ENCODE measurements at regions not wholly inside any gene's neighbourhood (a gene's known extent, or its start where the extent isn't known, plus 50 kb on each side); places are given as distances from the start of the nearest gene placed in this dataset.
"Not testable (repeated sequence)": the region's sequence is repeated elsewhere in the genome, so short reads cannot be mapped to it uniquely, and the experiment has no call there.

DNA sequence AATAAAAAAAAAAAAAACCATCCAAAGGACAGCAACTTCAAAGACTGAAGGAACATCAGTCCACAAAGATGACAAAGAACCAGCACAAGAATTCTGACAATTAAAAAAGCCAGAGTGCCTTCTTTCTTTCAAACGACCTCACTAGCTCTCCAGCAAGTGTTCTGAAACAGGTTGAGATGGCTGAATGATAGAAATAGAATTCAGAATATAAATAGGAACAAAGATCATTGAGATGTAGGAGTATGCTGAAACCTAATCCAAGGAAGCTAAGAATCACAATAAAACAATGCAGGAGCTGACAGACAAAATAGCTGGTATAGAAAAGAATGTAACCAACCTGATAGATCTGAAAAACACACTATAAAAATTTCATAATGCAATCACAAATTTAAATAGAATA lies 218.2 kb downstream of the GIPC2 start:
- no peaks in the 10 kb centered on the region for H3K4me1 Mint-ChIP-seq
- no peak for ATAC-seq
- DNase-seq: no peak
- H3K27ac Mint-ChIP-seq: no peak overlapping the region
- Histone ChIP-seq H3K4me1 (ENCODE audit: control insufficient read depth in 2 of 2, insufficient read depth in 2 of 2, low read length in 2 of 2) (no peaks in the 10 kb centered on the region), H3K4me3 (ENCODE audit: low read length) (no peak overlapping the region), H3K36me3 (ENCODE audit: control insufficient read depth in 2 of 3, insufficient read depth in 3 of 3, low read length in 3 of 3) (no peaks in the 10 kb centered on the region), H3K9me3 (ENCODE audit: control insufficient read depth in 2 of 3, low read length in 3 of 3) (no peaks in the 10 kb centered on the region), H3K27ac (ENCODE audit: low read depth, low read length) (no peak overlapping the region), H3K27me3 (ENCODE audit: control insufficient read depth in 2 of 2, insufficient read depth in 2 of 2, low read length in 2 of 2) (no peaks in the 10 kb centered on the region)
- ChIA-PET CTCF (no interaction called here), POLR2A (no interaction called here)
- intact Hi-C loops (cut with micrococcal nuclease): no loop called here
- peaks cover 0 to 10% (median 0%) of the 10 kb centered on the region in 5 donors for H3K27me3 Mint-ChIP-seq
- H3K4me3 Mint-ChIP-seq: no peak overlapping the region
- no peaks in the 10 kb centered on the region for H3K36me3 Mint-ChIP-seq
- peaks cover 0 to 19% (median 8%) of the 10 kb centered on the region in 11 donors for H3K9me3 Mint-ChIP-seq

DNA sequence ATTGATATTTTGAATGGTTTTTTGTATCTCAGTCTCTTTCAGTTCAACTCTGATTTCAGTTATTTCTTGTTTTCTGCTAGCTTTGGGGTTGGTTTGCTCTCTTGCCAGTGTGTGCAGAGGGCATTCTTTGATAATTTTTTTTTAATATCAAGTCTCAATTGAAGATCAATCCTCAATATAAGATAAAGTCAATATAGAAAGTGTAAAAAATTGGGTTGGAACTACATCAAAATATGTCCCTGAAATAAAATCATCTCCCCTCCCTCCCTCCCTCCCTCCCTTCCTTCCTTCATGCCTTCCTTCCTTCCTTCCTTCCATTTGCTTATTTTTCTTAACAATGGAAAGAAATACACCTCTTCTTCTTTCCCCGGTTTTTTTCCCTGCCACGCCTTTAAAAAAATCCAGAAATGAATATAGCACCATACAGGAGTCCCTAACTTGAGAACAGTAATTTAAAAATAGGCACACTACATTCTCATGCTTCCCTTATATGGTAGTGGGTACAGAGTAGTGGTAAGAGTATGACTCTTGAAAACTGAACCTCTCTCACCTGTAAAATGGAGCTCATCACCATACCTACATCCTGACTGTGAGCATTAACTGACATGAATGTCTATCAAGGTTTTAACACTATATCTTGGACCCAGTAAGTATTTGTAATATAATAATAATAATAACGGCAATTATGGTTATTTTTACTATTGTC lies 221.9 kb downstream of the GIPC2 start:
- CTCF ChIA-PET: no interaction called here
- H3K27me3 ChIP-seq (ENCODE audit: control insufficient read depth in 2 of 2, insufficient read depth in 2 of 2, low read length in 2 of 2): no peaks in the 10 kb centered on the region
- no peak overlapping the region for H3K4me3 ChIP-seq (ENCODE audit: low read length)
- Mint-ChIP-seq H3K4me3 (no peak overlapping the region), H3K9me3 (peaks cover 0 to 13% (median 4%) of the 10 kb centered on the region in 11 donors), H3K27me3 (peaks cover 0 to 8% (median 0%) of the 10 kb centered on the region in 5 donors), H3K4me1 (no peaks in the 10 kb centered on the region), H3K27ac (no peak overlapping the region), H3K36me3 (no peaks in the 10 kb centered on the region)
- no peaks in the 10 kb centered on the region for H3K9me3 ChIP-seq (ENCODE audit: control insufficient read depth in 2 of 3, low read length in 3 of 3)
- H3K36me3 ChIP-seq (ENCODE audit: control insufficient read depth in 2 of 3, insufficient read depth in 3 of 3, low read length in 3 of 3): no peaks in the 10 kb centered on the region
- DNase-seq (no peak), ATAC-seq (no peak)
- H3K4me1 ChIP-seq (ENCODE audit: control insufficient read depth in 2 of 2, insufficient read depth in 2 of 2, low read length in 2 of 2): no peaks in the 10 kb centered on the region
- POLR2A ChIA-PET: no interaction called here
- no peak overlapping the region for H3K27ac ChIP-seq (ENCODE audit: low read depth, low read length)
- intact Hi-C loops (cut with micrococcal nuclease): no loop called here

DNA sequence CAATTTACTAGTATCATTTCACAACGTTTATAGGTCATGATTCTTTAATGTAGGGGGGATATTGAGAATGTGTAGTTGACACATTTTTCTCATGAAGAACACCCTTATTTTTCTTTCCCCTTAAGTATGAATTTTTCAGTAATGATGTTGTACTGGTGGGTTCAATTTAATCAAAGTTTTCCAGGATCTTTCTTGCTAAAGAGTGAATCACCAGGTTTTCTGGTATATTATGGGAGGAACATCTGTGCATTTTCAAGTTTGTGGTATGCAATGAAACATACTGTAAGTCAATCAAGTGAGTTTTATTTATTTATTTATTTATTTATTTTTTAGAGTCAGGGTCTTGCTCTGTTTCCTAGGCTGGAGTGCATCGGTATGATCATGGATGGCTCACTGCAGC lies 221.2 kb upstream of the PTGFR start:
- H3K36me3 Mint-ChIP-seq: peaks cover 0 to 3% (median 0%) of the 10 kb centered on the region in 5 donors
- H3K9me3 Mint-ChIP-seq: peaks cover 0 to 19% (median 4%) of the 10 kb centered on the region in 11 donors
- CTCF ChIA-PET: no interaction called here

DNA sequence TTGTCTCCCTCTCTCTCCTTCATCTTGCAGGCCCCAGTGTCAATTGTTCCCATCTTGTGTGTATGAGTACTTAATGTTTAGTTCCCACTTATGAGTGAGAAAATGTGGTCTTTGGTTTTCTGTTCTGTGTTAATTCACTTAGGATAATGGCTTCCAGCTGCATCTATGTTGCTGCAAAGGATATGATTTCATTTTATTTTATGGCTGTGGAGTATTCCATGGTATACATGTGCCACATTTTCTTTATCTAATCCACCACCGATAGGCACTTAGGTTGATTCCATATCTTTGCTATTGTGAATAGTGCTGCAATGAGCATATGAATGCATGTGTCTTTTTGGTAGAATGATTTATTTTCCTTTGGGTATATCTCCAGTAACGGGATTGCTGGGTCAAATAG lies 219.4 kb upstream of the PTGFR start:
- H3K4me3 ChIP-seq (ENCODE audit: low read length); ATAC-seq; intact Hi-C loops (cut with micrococcal nuclease); CTCF ChIA-PET; H3K4me1 ChIP-seq (ENCODE audit: control insufficient read depth in 2 of 2, insufficient read depth in 2 of 2, low read length in 2 of 2); H3K36me3 ChIP-seq (ENCODE audit: control insufficient read depth in 2 of 3, insufficient read depth in 3 of 3, low read length in 3 of 3); H3K27ac ChIP-seq (ENCODE audit: low read depth, low read length); H3K4me3 Mint-ChIP-seq; H3K27ac Mint-ChIP-seq; H3K36me3 Mint-ChIP-seq; H3K27me3 ChIP-seq (ENCODE audit: control insufficient read depth in 2 of 2, insufficient read depth in 2 of 2, low read length in 2 of 2); DNase-seq; POLR2A ChIA-PET; H3K4me1 Mint-ChIP-seq; H3K9me3 ChIP-seq (ENCODE audit: control insufficient read depth in 2 of 3, low read length in 3 of 3): not testable (repeated sequence)
- Mint-ChIP-seq H3K27me3 (peaks cover 0 to 21% (median 12%) of the 10 kb centered on the region in 5 donors), H3K9me3 (peaks cover 0 to 19% (median 1%) of the 10 kb centered on the region in 11 donors)

More for the DNA sequence above, 221.2 kb upstream of the PTGFR start:
- Mint-ChIP-seq H3K27ac (no peak overlapping the region), H3K4me1 (no peaks in the 10 kb centered on the region), H3K4me3 (no peak overlapping the region), H3K27me3 (peaks cover 0 to 13% (median 0%) of the 10 kb centered on the region in 5 donors)
- no peak overlapping the region for H3K4me3 ChIP-seq (ENCODE audit: low read length)
- no peaks in the 10 kb centered on the region for H3K9me3 ChIP-seq (ENCODE audit: control insufficient read depth in 2 of 3, low read length in 3 of 3)
- POLR2A ChIA-PET: no interaction called here
- H3K4me1 ChIP-seq (ENCODE audit: control insufficient read depth in 2 of 2, insufficient read depth in 2 of 2, low read length in 2 of 2): no peaks in the 10 kb centered on the region
- H3K36me3 ChIP-seq (ENCODE audit: control insufficient read depth in 2 of 3, insufficient read depth in 3 of 3, low read length in 3 of 3): no peaks in the 10 kb centered on the region
- no peak overlapping the region for H3K27ac ChIP-seq (ENCODE audit: low read depth, low read length)
- intact Hi-C loops (cut with micrococcal nuclease): no loop called here
- no peaks in the 10 kb centered on the region for H3K27me3 ChIP-seq (ENCODE audit: control insufficient read depth in 2 of 2, insufficient read depth in 2 of 2, low read length in 2 of 2)
- DNase-seq (no peak), ATAC-seq (no peak)

DNA sequence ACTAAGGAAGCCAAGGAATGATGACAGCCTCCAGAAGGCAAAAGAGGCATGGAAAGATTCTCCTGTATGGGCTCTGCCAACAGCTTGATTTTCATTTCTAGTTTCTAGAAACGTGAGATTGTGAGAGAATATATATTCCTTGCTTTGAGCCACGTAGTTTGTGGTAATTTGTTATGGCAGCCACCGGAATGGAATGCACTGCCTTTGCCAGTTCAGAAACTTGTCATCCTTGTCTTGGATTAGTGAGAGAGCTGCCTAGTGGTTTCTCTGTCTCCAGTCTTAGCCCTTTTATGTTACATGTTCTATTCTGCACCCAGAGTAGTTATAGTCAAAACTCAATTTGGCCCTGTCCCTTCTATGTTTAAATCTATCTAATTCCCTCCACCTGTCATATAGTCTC lies 216.0 kb upstream of the PTGFR start:
- intact Hi-C loops (cut with micrococcal nuclease): no loop called here
- peaks cover 0 to 26% (median 18%) of the 10 kb centered on the region in 5 donors for H3K27me3 Mint-ChIP-seq

DNA sequence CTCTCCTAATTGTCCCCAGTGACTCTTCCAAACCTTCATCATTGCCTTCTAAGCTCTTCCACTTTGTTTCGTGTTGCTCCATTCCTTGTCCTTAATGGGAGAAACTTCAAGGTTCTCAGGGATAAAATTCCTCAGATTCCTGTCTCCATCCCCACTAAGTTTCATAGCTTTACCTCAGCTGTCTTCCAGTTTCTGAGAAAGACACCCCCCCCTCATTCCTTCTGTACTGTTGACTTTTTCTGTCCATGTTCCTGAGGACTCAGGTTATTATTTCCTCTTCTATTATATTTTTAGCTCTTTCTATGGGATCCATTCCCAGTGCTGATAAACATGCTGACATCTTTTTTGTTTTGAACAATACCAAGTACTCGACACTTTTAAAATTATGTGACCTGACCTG lies 215.3 kb upstream of the PTGFR start:
- Mint-ChIP-seq H3K27me3 (peaks cover 0 to 26% (median 18%) of the 10 kb centered on the region in 5 donors), H3K4me3 (no peak overlapping the region)
- CTCF ChIA-PET: no interaction called here

More for the DNA sequence above, 216.0 kb upstream of the PTGFR start:
- H3K4me3 Mint-ChIP-seq: no peak overlapping the region
- ATAC-seq (no peak), DNase-seq (no peak)
- H3K27ac Mint-ChIP-seq: no peak overlapping the region
- POLR2A ChIA-PET: no interaction called here
- no peaks in the 10 kb centered on the region for H3K27me3 ChIP-seq (ENCODE audit: control insufficient read depth in 2 of 2, insufficient read depth in 2 of 2, low read length in 2 of 2)
- no peaks in the 10 kb centered on the region for H3K4me1 ChIP-seq (ENCODE audit: control insufficient read depth in 2 of 2, insufficient read depth in 2 of 2, low read length in 2 of 2)
- H3K4me1 Mint-ChIP-seq: no peaks in the 10 kb centered on the region
- H3K9me3 ChIP-seq (ENCODE audit: control insufficient read depth in 2 of 3, low read length in 3 of 3): no peaks in the 10 kb centered on the region
- H3K36me3 ChIP-seq (ENCODE audit: control insufficient read depth in 2 of 3, insufficient read depth in 3 of 3, low read length in 3 of 3): no peaks in the 10 kb centered on the region
- CTCF ChIA-PET: no interaction called here
- no peak overlapping the region for H3K4me3 ChIP-seq (ENCODE audit: low read length)
- H3K9me3 Mint-ChIP-seq: peaks cover 0 to 16% (median 2%) of the 10 kb centered on the region in 11 donors
- H3K36me3 Mint-ChIP-seq: peaks cover 0 to 3% (median 0%) of the 10 kb centered on the region in 5 donors
- H3K27ac ChIP-seq (ENCODE audit: low read depth, low read length): no peak overlapping the region

More for the DNA sequence above, 215.3 kb upstream of the PTGFR start:
- no peak for ATAC-seq
- H3K36me3 ChIP-seq (ENCODE audit: control insufficient read depth in 2 of 3, insufficient read depth in 3 of 3, low read length in 3 of 3): no peaks in the 10 kb centered on the region
- no peaks in the 10 kb centered on the region for H3K4me1 Mint-ChIP-seq
- H3K27ac ChIP-seq (ENCODE audit: low read depth, low read length): no peak overlapping the region
- intact Hi-C loops (cut with micrococcal nuclease): no loop called here
- no peaks in the 10 kb centered on the region for H3K4me1 ChIP-seq (ENCODE audit: control insufficient read depth in 2 of 2, insufficient read depth in 2 of 2, low read length in 2 of 2)
- H3K27me3 ChIP-seq (ENCODE audit: control insufficient read depth in 2 of 2, insufficient read depth in 2 of 2, low read length in 2 of 2): no peaks in the 10 kb centered on the region
- POLR2A ChIA-PET: no interaction called here
- peaks cover 0 to 15% (median 3%) of the 10 kb centered on the region in 11 donors for H3K9me3 Mint-ChIP-seq
- no peak overlapping the region for H3K27ac Mint-ChIP-seq
- H3K9me3 ChIP-seq (ENCODE audit: control insufficient read depth in 2 of 3, low read length in 3 of 3): no peaks in the 10 kb centered on the region
- no peak for DNase-seq
- H3K36me3 Mint-ChIP-seq: peaks cover 0 to 3% (median 0%) of the 10 kb centered on the region in 5 donors
- no peak overlapping the region for H3K4me3 ChIP-seq (ENCODE audit: low read length)

Measured in naive thymus-derived CD4-positive, alpha-beta T cell (primary cell).